ENCODE measurements at regions not wholly inside any gene's neighbourhood (a gene's known extent, or its start where the extent isn't known, plus 50 kb on each side); places are given as distances from the start of the nearest gene placed in this dataset.

DNA sequence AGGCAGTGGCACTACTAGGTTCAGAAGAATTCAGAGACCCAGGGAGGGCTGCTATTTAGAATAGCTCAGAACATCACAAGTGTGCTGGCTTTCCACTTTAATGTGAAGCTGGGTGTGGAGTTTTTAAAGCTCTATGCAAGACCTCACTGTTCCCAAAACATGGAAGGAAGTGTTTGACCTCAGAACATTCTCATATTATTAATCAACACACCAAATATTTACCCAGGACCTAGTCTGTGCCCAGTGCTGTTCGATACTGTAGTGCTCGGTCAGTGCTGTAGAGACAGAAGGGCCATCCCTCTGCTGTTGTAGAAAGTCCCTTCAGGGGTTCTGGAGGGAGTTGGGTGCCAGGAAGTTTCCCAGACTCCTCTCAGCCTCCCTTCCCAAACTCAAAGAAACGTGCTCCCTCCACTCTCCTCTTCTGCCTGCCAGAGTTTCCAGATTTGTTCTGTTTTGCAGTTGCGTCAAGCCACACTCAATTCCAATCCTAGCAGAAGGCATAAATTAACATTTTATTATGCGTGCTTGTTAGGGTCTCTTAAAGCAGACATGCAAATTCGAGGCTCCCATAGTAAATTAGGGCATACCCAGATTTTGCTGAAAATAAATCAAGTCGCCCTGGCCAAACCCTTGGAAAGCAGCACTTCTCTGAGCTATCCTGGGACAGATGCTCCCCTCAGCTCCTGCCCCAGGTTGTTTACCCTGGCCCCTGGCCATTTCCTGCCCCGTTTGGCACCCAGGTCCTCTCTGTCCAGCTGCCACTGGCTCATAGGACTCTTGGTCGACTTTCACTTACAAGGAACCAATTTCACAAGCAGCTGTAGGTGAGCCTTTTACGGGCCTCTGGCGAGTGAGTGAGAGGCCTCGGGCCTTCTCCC lies 248.6 kb downstream of the HIVEP2 start:
- Histone ChIP-seq H3K9me3 (replicated peaks) (no peaks in the 10 kb centered on the region), H3K4me1 (peaks cover 20% of the 10 kb centered on the region), H3K27ac (replicated peaks) (no peak overlapping the region), H3K36me3 (no peaks in the 10 kb centered on the region), H3K27me3 (ENCODE audit: low read depth) (no peaks in the 10 kb centered on the region), H3K4me3 (no peak overlapping the region)
- intact Hi-C loops (cut with micrococcal nuclease) = no loop called here
- no peak for DNase-seq
- TF ChIP-seq, protein P1, sequence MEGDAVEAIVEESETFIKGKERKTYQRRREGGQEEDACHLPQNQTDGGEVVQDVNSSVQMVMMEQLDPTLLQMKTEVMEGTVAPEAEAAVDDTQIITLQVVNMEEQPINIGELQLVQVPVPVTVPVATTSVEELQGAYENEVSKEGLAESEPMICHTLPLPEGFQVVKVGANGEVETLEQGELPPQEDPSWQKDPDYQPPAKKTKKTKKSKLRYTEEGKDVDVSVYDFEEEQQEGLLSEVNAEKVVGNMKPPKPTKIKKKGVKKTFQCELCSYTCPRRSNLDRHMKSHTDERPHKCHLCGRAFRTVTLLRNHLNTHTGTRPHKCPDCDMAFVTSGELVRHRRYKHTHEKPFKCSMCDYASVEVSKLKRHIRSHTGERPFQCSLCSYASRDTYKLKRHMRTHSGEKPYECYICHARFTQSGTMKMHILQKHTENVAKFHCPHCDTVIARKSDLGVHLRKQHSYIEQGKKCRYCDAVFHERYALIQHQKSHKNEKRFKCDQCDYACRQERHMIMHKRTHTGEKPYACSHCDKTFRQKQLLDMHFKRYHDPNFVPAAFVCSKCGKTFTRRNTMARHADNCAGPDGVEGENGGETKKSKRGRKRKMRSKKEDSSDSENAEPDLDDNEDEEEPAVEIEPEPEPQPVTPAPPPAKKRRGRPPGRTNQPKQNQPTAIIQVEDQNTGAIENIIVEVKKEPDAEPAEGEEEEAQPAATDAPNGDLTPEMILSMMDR (IDR thresholded peaks at IDR 0.05; ENCODE audit: borderline replicate concordance) = no peak

DNA sequence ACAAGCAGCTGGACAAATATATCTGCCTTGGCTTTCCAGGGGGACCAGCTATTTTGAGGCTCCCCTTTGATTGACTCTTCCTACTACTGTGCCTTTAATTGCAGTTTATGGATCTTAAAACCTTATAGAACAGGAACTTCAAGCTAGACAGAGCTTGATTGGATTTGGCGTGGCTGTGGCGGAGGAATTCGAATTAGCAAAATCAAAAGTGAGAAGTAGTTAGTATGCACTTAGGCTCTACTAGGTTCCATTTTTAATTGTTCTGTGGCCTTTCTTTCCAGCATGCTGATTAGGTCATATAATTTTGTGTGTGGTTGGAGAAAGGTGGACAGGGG lies 248.0 kb downstream of the HIVEP2 start:
- Histone ChIP-seq H3K9me3 (replicated peaks) (no peaks in the 10 kb centered on the region), H3K4me1 (peaks cover 20% of the 10 kb centered on the region), H3K36me3 (no peaks in the 10 kb centered on the region), H3K27me3 (ENCODE audit: low read depth) (no peaks in the 10 kb centered on the region), H3K4me3 (no peak overlapping the region), H3K27ac (replicated peaks) (no peak overlapping the region)
- intact Hi-C loops (cut with micrococcal nuclease) = no loop called here
- DNase-seq = no peak
- TF ChIP-seq, protein P1 (IDR thresholded peaks at IDR 0.05; ENCODE audit: borderline replicate concordance) = no peak

- H3K27me3 ChIP-seq (ENCODE audit: low read depth) = no peaks in the 10 kb centered on the region
- no peaks in the 10 kb centered on the region for H3K36me3 ChIP-seq
- H3K9me3 ChIP-seq (replicated peaks) = no peaks in the 10 kb centered on the region
- DNase-seq = no peak
- no peak overlapping the region for H3K4me3 ChIP-seq
- peaks cover 27% of the 10 kb centered on the region for H3K4me1 ChIP-seq
- intact Hi-C loops (cut with micrococcal nuclease) = no loop called here
- no peak overlapping the region for H3K27ac ChIP-seq (replicated peaks)
- TF ChIP-seq, protein P1 (IDR thresholded peaks at IDR 0.05; ENCODE audit: borderline replicate concordance) = no peak
Observed at GRCh38 chr6:142697922-142698321, 247.1 kb downstream of the HIVEP2 start.

DNA sequence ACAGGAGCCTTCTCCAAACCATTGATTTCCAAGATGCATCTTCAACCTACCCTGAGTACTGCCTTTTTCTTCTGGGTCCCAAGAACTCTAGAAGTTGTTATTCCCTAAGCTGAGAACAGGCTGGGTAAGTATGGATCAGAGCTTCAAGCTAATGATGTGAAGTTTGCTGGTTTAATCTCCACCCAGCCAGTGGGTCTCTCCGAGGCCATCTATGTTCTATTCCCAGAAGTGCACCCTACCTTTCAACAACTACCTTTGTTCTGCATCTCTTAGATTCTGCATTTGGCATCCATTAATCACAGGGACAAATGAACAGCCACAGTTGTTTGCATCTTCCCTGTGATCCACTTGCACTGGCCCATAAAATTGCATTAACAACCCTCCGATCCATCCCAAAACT lies 246.2 kb downstream of the HIVEP2 start:
- TF ChIP-seq, protein P1 (IDR thresholded peaks at IDR 0.05; ENCODE audit: borderline replicate concordance) = no peak
- no peak overlapping the region for H3K4me3 ChIP-seq
- intact Hi-C loops (cut with micrococcal nuclease) = no loop called here
- peaks cover 24% of the 10 kb centered on the region for H3K4me1 ChIP-seq
- H3K9me3 ChIP-seq (replicated peaks) = no peaks in the 10 kb centered on the region
- DNase-seq = no peak
- H3K36me3 ChIP-seq = no peaks in the 10 kb centered on the region
- no peaks in the 10 kb centered on the region for H3K27me3 ChIP-seq (ENCODE audit: low read depth)
- no peak overlapping the region for H3K27ac ChIP-seq (replicated peaks)

DNA sequence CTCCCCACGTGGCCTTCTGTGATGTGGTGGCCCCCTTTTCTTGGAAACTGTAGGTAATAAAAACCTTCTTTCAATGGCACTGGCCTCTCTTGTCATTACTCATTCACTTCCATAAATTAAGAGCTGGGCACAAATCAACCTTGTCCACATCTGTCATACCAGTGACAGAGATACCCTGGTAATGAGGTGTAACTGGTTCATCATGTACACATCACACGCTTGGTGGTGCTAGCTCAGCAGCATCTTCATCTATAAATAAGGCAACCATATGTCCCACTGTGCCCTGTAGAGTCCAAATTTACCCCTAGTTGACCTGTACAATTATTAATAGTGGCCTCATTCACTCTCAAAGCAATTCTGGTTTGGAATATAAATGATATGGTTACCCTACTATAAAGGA lies 245.6 kb downstream of the HIVEP2 start:
- Histone ChIP-seq H3K4me1 (peaks cover 24% of the 10 kb centered on the region), H3K27ac (replicated peaks) (no peak overlapping the region), H3K36me3 (no peaks in the 10 kb centered on the region), H3K4me3 (no peak overlapping the region), H3K27me3 (ENCODE audit: low read depth) (no peaks in the 10 kb centered on the region), H3K9me3 (replicated peaks) (no peaks in the 10 kb centered on the region)
- intact Hi-C loops (cut with micrococcal nuclease) = no loop called here
- DNase-seq = no peak
- TF ChIP-seq, protein P1 (IDR thresholded peaks at IDR 0.05; ENCODE audit: borderline replicate concordance) = no peak

Data from left ventricle myocardium inferior (tissue), 1 donor.